HepG2 (cell line): ENCODE measurements at regions not wholly inside any gene's neighbourhood (a gene's known extent, or its start where the extent isn't known, plus 50 kb on each side); places are given as distances from the start of the nearest gene placed in this dataset.
A peak's percentile ranks its signal among the peaks of the same experiment; 100 is the strongest.

Source experiments
- ATAC-seq: fragments of 200-7000 bp; cut with Tn5 transposase; 3 replicates; pipeline ENCODE4 v1.9.1; 2020; ENCODE audit warnings: mild to moderate bottlenecking, moderate library complexity
- BruUV-seq: library from RNA; stranded (reverse); fragments of 400-500 nt; replicated peaks from 2 replicates; lab custom pipeline; 2021; lab: Mats Ljungman, UMichigan
- CTCF ChIA-PET: fragments of 300-600 bp; formaldehyde crosslinking; extraction: SDS; loops from one replicate; lab custom pipeline; 2021; ENCODE audit warnings: low total read pairs, inconsistent platforms, low intra/inter-chr PET ratio; lab: Yijun Ruan, JAX
- POLR2A ChIA-PET: fragments of 350-600 bp; sonication (Branson Sonifier 250); formaldehyde crosslinking; loops from one replicate; lab custom pipeline; 2020; ENCODE audit warnings: antibody characterized with exemption, inconsistent platforms; lab: Yijun Ruan, JAX
- DNase-seq: peaks from one replicate; pipeline ENCODE4 v3.0.0-alpha.2; 2015; ENCODE audit warnings: low spot score
- FAIRE-seq: peaks from 3 replicates; lab custom pipeline; 2011; peaks lifted over from hg19 to GRCh38; lab: Jason Lieb, UNC
- H2AFZ ChIP-seq: one replicate; pipeline ENCODE4 v1.6.1; 2011; ENCODE audit warnings: low read length, inconsistent platforms
- H3K27ac ChIP-seq: fragments of 300-600 bp; 3 replicates; pipeline ENCODE4 v1.8.0; 2011; ENCODE audit warnings: mixed run types, mild to moderate bottlenecking, mixed read lengths, low read length, inconsistent platforms; ENCODE audit not compliant: insufficient read depth; ENCODE audit errors: extremely low read length
- H3K27me3 ChIP-seq, 2 experiments: fragments of 200-600 bp in 1 of 2; 2 replicates in 1 of 2; 3 replicates in 1 of 2; pipeline versions ENCODE4 v1.6.0 to v1.8.0; 2011; ENCODE audit warnings: low read length in 2 of 2, mild to moderate bottlenecking in 2 of 2, moderate library complexity in 2 of 2, inconsistent platforms in 1 of 2; ENCODE audit not compliant: insufficient read depth in 2 of 2, control insufficient read depth in 1 of 2
- H3K36me3 ChIP-seq, 2 experiments: fragments of 200-600 bp in 1 of 2; replicated peaks in 1 of 2; 2 replicates in 1 of 2; 3 replicates in 1 of 2; pipeline versions ENCODE4 v1.5.1 to v1.8.0; 2011; ENCODE audit warnings: low read length in 2 of 2, inconsistent platforms in 1 of 2; ENCODE audit not compliant: insufficient read depth in 2 of 2, control insufficient read depth in 1 of 2
- H3K4me1 ChIP-seq: 2 replicates; pipeline ENCODE4 v1.5.1; 2012; ENCODE audit warnings: low read length, inconsistent platforms; ENCODE audit not compliant: insufficient read depth
- H3K4me2 ChIP-seq: 2 replicates; pipeline ENCODE4 v1.6.0; 2011; ENCODE audit warnings: low read depth, low read length, inconsistent platforms
- H3K4me3 ChIP-seq, 3 experiments: fragments of 200-600 bp in 1 of 3; sonication (generic), shearing (Covaris generic) in 1 of 3; replicated peaks in 1 of 3; 2 replicates each; pipeline ENCODE4 v1.5.1; 2011 to 2016; ENCODE audit warnings: low read length in 3 of 3, inconsistent platforms in 2 of 3, low read depth in 2 of 3, mild to moderate bottlenecking in 2 of 3, control low read depth in 1 of 3, mixed read lengths in 1 of 3; ENCODE audit not compliant: insufficient read depth in 1 of 3
- H3K79me2 ChIP-seq: one replicate; pipeline ENCODE4 v1.6.1; 2011; ENCODE audit warnings: low read length, inconsistent platforms; ENCODE audit not compliant: insufficient read depth
- H3K9ac ChIP-seq: 2 replicates; pipeline ENCODE4 v1.6.0; 2011; ENCODE audit warnings: mild to moderate bottlenecking, low read depth, low read length, inconsistent platforms; ENCODE audit not compliant: insufficient read depth
- H3K9me3 ChIP-seq: 2 replicates; pipeline ENCODE4 v1.5.1; 2012; ENCODE audit warnings: mild to moderate bottlenecking, low read length
- H4K20me1 ChIP-seq: 2 replicates; pipeline ENCODE4 v1.6.0; 2011; ENCODE audit warnings: inconsistent platforms, mild to moderate bottlenecking, low read length, moderate library complexity; ENCODE audit not compliant: insufficient read depth
- CEBPB ChIP-seq: IDR thresholded peaks from 2 replicates; pipeline ENCODE4 v1.6.1; 2011; ENCODE audit warnings: low read depth, low read length, improper control_type of control experiment, borderline replicate concordance
- RXRA ChIP-seq: sonication (generic); formaldehyde crosslinking; IDR thresholded peaks from 2 replicates; pipeline ENCODE4 v1.5.1; 2020; ENCODE audit warnings: missing genetic modification reagents
- YEATS4 ChIP-seq: sonication (generic); formaldehyde crosslinking; IDR thresholded peaks from 2 replicates; pipeline ENCODE4 v1.4.0; 2020; ENCODE audit warnings: missing genetic modification reagents, borderline replicate concordance
- ZNF737 ChIP-seq: sonication (generic); formaldehyde crosslinking; IDR thresholded peaks from 2 replicates; pipeline ENCODE4 v1.5.0; 2020; ENCODE audit warnings: missing genetic modification reagents, mild to moderate bottlenecking, borderline replicate concordance
- WGBS: methylation state at CpG from one replicate; pipeline ENCODE4 v1.1.6; 2017; ENCODE audit warnings: low lambda C conversion rate; 5-methylcytosine and 5-hydroxymethylcytosine counted together
- in situ Hi-C: cut with HindIII; loops from 2 replicates; pipeline ENCODE4 v1.10.0; 2017; ENCODE audit warnings: low pct_unique_long_range_greater_than_20kb; ENCODE audit not compliant: extremely low pct_ligation_motif_present
- intact Hi-C: fragments of 100-400 bp; cut with micrococcal nuclease; formaldehyde crosslinking; loops from one replicate; pipeline ENCODE4 v1.10.0; 2022; ENCODE audit not compliant: unreplicated experiment
- TF ChIP-seq, protein P1 (sequence below): sonication (generic); formaldehyde crosslinking; conservative IDR thresholded peaks from 2 replicates; pipeline ENCODE4 v1.8.0; 2022; ENCODE audit warnings: low read depth, missing genetic modification reagents

DNA sequence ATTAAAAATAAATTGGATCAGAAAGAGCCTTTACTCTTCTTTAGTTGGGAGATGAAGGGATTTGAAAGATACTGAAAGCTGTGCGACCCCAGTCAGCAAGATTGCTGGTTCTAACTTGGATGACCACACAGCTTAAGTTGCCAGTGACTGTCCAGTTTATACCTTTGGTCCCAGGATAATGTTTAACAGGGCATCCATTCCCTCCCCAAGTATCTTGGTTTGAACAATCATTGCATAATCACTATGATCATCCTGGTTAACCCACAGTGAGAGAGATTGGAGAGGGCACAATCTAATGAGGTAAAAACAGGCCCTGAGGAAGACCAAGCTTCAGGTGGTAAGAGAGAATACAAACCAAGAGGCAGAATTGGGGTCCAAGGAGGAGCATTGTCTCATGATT lies 798.3 kb downstream of the MAFB start:
- Histone ChIP-seq H4K20me1 (no peaks in the 10 kb centered on the region), H3K27me3 (no peaks in the 10 kb centered on the region), H3K79me2 (no peaks in the 10 kb centered on the region), H3K4me1 (no peaks in the 10 kb centered on the region), H3K4me3 (no peak overlapping the region), H3K9me3 (peaks cover 97% of the 10 kb centered on the region), H2AFZ (no peak overlapping the region), H3K36me3 (no peaks in the 10 kb centered on the region), H3K27ac (no peak overlapping the region), H3K9ac (no peak overlapping the region), H3K4me2 (no peak overlapping the region)
- FAIRE-seq (no peak), ATAC-seq (no peak), DNase-seq (no peak)
- TF ChIP-seq CEBPB (peak; percentile 56; the same call in 1 of the 2 replicates), ZNF737 (CRISPR knock-in tag) (no peak)
- WGBS: 48% methylated on average over 1 of the region's 1 CpG
- in situ Hi-C loops: no loop called here
- CTCF ChIA-PET: no interaction called here
- no TSS peak for BruUV-seq
- POLR2A ChIA-PET: no interaction called here
- intact Hi-C loops: no loop called here

DNA sequence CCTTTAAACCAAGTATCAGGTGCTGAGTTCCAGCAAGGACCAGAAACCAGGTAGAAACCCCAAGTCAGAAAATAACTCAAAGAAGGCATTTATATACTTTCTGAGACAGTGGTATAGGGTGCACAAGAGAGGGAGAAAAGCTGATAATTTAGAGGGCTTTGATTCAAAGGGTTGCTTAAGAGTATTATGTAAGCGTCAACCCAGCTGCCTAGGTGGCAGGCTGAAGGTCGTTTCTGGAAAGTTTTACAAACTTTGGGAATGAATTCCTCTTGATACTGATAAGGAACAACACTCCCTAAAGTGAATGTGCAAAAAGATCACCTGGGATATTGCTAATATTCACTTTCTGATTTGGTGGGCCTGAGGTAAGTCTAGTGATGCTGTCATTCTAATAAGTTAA lies 800.7 kb downstream of the MAFB start:
- no peaks in the 10 kb centered on the region for H3K36me3 ChIP-seq
- ChIA-PET POLR2A (no interaction called here), CTCF (no interaction called here)
- no peaks in the 10 kb centered on the region for H4K20me1 ChIP-seq
- no peak overlapping the region for H3K27ac ChIP-seq
- FAIRE-seq: no peak
- H3K9me3 ChIP-seq: peaks cover 90% of the 10 kb centered on the region
- 27% methylated on average over 2 of the region's 2 CpGs for WGBS
- BruUV-seq: no TSS peak
- ATAC-seq: no peak
- H3K4me3 ChIP-seq: no peak overlapping the region
- no peak overlapping the region for H3K9ac ChIP-seq
- in situ Hi-C loops (no loop called here), intact Hi-C loops (no loop called here)
- no peak overlapping the region for H2AFZ ChIP-seq
- TF ChIP-seq RXRA (CRISPR knock-in tag) (no peak), YEATS4 (CRISPR knock-in tag) (no peak)
- TF ChIP-seq, protein P1, sequence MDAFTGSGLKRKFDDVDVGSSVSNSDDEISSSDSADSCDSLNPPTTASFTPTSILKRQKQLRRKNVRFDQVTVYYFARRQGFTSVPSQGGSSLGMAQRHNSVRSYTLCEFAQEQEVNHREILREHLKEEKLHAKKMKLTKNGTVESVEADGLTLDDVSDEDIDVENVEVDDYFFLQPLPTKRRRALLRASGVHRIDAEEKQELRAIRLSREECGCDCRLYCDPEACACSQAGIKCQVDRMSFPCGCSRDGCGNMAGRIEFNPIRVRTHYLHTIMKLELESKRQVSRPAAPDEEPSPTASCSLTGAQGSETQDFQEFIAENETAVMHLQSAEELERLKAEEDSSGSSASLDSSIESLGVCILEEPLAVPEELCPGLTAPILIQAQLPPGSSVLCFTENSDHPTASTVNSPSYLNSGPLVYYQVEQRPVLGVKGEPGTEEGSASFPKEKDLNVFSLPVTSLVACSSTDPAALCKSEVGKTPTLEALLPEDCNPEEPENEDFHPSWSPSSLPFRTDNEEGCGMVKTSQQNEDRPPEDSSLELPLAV (CRISPR knock-in tag): no peak
- no peaks in the 10 kb centered on the region for H3K4me1 ChIP-seq
- DNase-seq: no peak
- no peaks in the 10 kb centered on the region for H3K27me3 ChIP-seq
- H3K4me2 ChIP-seq: no peak overlapping the region
- no peaks in the 10 kb centered on the region for H3K79me2 ChIP-seq
